ES-I3 (cell line): ENCODE measurements at regions not wholly inside any gene's neighbourhood (a gene's known extent, or its start where the extent isn't known, plus 50 kb on each side); places are given as distances from the start of the nearest gene placed in this dataset.
"Not testable (repeated sequence)": the region's sequence is repeated elsewhere in the genome, so short reads cannot be mapped to it uniquely, and the experiment has no call there.

Experiments used
- H3K36me3 ChIP-seq: 2 replicates; pipeline ENCODE4 v1.6.1; 2013; ENCODE audit warnings: mild to moderate bottlenecking, low read length, control low read depth, moderate library complexity; ENCODE audit not compliant: insufficient read depth
- H3K4me1 ChIP-seq: 2 replicates; pipeline ENCODE4 v1.6.1; 2013; ENCODE audit warnings: mild to moderate bottlenecking, control low read depth, low read length; ENCODE audit not compliant: insufficient read depth
- H3K9ac ChIP-seq: 2 replicates; pipeline ENCODE4 v1.6.1; 2013; ENCODE audit warnings: low read depth, mild to moderate bottlenecking, low read length, moderate library complexity
- H3K9me3 ChIP-seq: 2 replicates; pipeline ENCODE4 v1.6.1; 2013; ENCODE audit warnings: mild to moderate bottlenecking, low read length, moderate library complexity; ENCODE audit not compliant: control insufficient read depth, insufficient read depth

GRCh38 chr6:85285114-85285513 is 164.8 kb upstream of the NT5E start:
- no peak overlapping the region for H3K9ac ChIP-seq
- no peaks in the 10 kb centered on the region for H3K9me3 ChIP-seq
- H3K4me1 ChIP-seq = no peaks in the 10 kb centered on the region
- H3K36me3 ChIP-seq = no peaks in the 10 kb centered on the region

- Histone ChIP-seq H3K36me3 (no peaks in the 10 kb centered on the region), H3K4me1 (no peaks in the 10 kb centered on the region), H3K9ac (no peak overlapping the region), H3K9me3 (no peaks in the 10 kb centered on the region)
These were observed 166.4 kb upstream of the NT5E start for GRCh38 chr6:85283436-85283835.

GRCh38 chr6:85278466-85279035 is 171.3 kb upstream of the NT5E start:
- Histone ChIP-seq H3K9me3 (no peaks in the 10 kb centered on the region), H3K4me1 (no peaks in the 10 kb centered on the region), H3K9ac (no peak overlapping the region), H3K36me3 (no peaks in the 10 kb centered on the region)

GRCh38 chr6:85276026-85276425 is 173.9 kb upstream of the NT5E start:
- not testable (repeated sequence) for H3K36me3 ChIP-seq, H3K4me1 ChIP-seq, H3K9ac ChIP-seq, H3K9me3 ChIP-seq

GRCh38 chr6:85275338-85275985 is 174.4 kb upstream of the NT5E start:
- H3K4me1 ChIP-seq = no peaks in the 10 kb centered on the region
- H3K9ac ChIP-seq = no peak overlapping the region
- no peaks in the 10 kb centered on the region for H3K36me3 ChIP-seq
- no peaks in the 10 kb centered on the region for H3K9me3 ChIP-seq

GRCh38 chr6:85273870-85274269 is 176.0 kb upstream of the NT5E start:
- no peak overlapping the region for H3K9ac ChIP-seq
- H3K9me3 ChIP-seq = no peaks in the 10 kb centered on the region
- H3K36me3 ChIP-seq = no peaks in the 10 kb centered on the region
- H3K4me1 ChIP-seq = no peaks in the 10 kb centered on the region

GRCh38 chr6:85273046-85273445 is 176.8 kb upstream of the NT5E start:
- Histone ChIP-seq H3K9me3 (no peaks in the 10 kb centered on the region), H3K36me3 (no peaks in the 10 kb centered on the region), H3K9ac (no peak overlapping the region), H3K4me1 (no peaks in the 10 kb centered on the region)

- H3K4me1 ChIP-seq = no peaks in the 10 kb centered on the region
- no peak overlapping the region for H3K9ac ChIP-seq
- no peaks in the 10 kb centered on the region for H3K9me3 ChIP-seq
- H3K36me3 ChIP-seq = no peaks in the 10 kb centered on the region
These were observed 177.3 kb upstream of the NT5E start for GRCh38 chr6:85272592-85272991.

- H3K9ac ChIP-seq = no peak overlapping the region
- no peaks in the 10 kb centered on the region for H3K9me3 ChIP-seq
- H3K4me1 ChIP-seq = no peaks in the 10 kb centered on the region
- no peaks in the 10 kb centered on the region for H3K36me3 ChIP-seq
These were observed 187.3 kb upstream of the NT5E start for GRCh38 chr6:85262621-85263020.

GRCh38 chr6:85261271-85261670 is 188.6 kb upstream of the NT5E start:
- Histone ChIP-seq H3K9ac (no peak overlapping the region), H3K4me1 (no peaks in the 10 kb centered on the region), H3K9me3 (no peaks in the 10 kb centered on the region), H3K36me3 (no peaks in the 10 kb centered on the region)

GRCh38 chr6:85255661-85256060 is 194.2 kb upstream of the NT5E start:
- Histone ChIP-seq H3K9ac (no peak overlapping the region), H3K4me1 (no peaks in the 10 kb centered on the region), H3K36me3 (no peaks in the 10 kb centered on the region), H3K9me3 (peaks cover 5% of the 10 kb centered on the region)

- H3K36me3 ChIP-seq = no peaks in the 10 kb centered on the region
- H3K9ac ChIP-seq = no peak overlapping the region
- H3K4me1 ChIP-seq = no peaks in the 10 kb centered on the region
- peaks cover 8% of the 10 kb centered on the region for H3K9me3 ChIP-seq
These were observed 197.3 kb upstream of the NT5E start for GRCh38 chr6:85252552-85252951.

- no peaks in the 10 kb centered on the region for H3K36me3 ChIP-seq
- H3K9me3 ChIP-seq = peaks cover 8% of the 10 kb centered on the region
- no peak overlapping the region for H3K9ac ChIP-seq
- H3K4me1 ChIP-seq = no peaks in the 10 kb centered on the region
These were observed 197.8 kb upstream of the NT5E start for GRCh38 chr6:85252085-85252484.

- no peak overlapping the region for H3K9ac ChIP-seq
These were observed 198.6 kb upstream of the NT5E start for GRCh38 chr6:85251300-85251699.

GRCh38 chr6:85250586-85251220 is 199.2 kb upstream of the NT5E start:
- no peak overlapping the region for H3K9ac ChIP-seq
- H3K4me1 ChIP-seq = no peaks in the 10 kb centered on the region
- no peaks in the 10 kb centered on the region for H3K36me3 ChIP-seq
- H3K9me3 ChIP-seq = peaks cover 8% of the 10 kb centered on the region

More at GRCh38 chr6:85251300-85251699, 198.6 kb upstream of the NT5E start:
- Histone ChIP-seq H3K36me3 (no peaks in the 10 kb centered on the region), H3K9me3 (peaks cover 8% of the 10 kb centered on the region), H3K4me1 (no peaks in the 10 kb centered on the region)
